Brain microvascular endothelial cell (primary cell): ENCODE measurements at regions not wholly inside any gene's neighbourhood (a gene's known extent, or its start where the extent isn't known, plus 50 kb on each side); places are given as distances from the start of the nearest gene placed in this dataset.

ENCODE experiments used
- DNase-seq: peaks from one replicate; pipeline ENCODE4 v3.0.0-alpha.2; 2020
- H3K27ac ChIP-seq: fragments of 250-450 bp; sonication (Bioruptor Pico); 2 replicates; pipeline ENCODE4 v1.5.1; 2020; ENCODE audit warnings: mild to moderate bottlenecking, moderate library complexity
- H3K27me3 ChIP-seq: fragments of 250-450 bp; sonication (Bioruptor Pico); replicated peaks from 2 replicates; pipeline ENCODE4 v1.5.1; 2020; ENCODE audit warnings: mild to moderate bottlenecking
- H3K36me3 ChIP-seq: fragments of 250-450 bp; sonication (Bioruptor Pico); replicated peaks from 2 replicates; pipeline ENCODE4 v1.5.1; 2020; ENCODE audit warnings: mild to moderate bottlenecking
- H3K4me3 ChIP-seq: 2 replicates; pipeline ENCODE4 v1.5.1; 2011; ENCODE audit warnings: low read depth, mild to moderate bottlenecking, control low read depth, low read length, moderate library complexity
- in situ Hi-C: cut with HindIII; loops from 2 replicates; pipeline ENCODE4 v1.10.0; 2017; ENCODE audit warnings: low sequenced_read_pairs, low pct_ligation_motif_present
- TF ChIP-seq, protein P1 (sequence below): IDR thresholded peaks from 2 replicates; pipeline ENCODE4 v1.5.1; 2011; ENCODE audit warnings: low read depth, mild to moderate bottlenecking, moderate library complexity, low read length, control low read depth, inconsistent platforms; ENCODE audit errors: missing control alignments

DNA sequence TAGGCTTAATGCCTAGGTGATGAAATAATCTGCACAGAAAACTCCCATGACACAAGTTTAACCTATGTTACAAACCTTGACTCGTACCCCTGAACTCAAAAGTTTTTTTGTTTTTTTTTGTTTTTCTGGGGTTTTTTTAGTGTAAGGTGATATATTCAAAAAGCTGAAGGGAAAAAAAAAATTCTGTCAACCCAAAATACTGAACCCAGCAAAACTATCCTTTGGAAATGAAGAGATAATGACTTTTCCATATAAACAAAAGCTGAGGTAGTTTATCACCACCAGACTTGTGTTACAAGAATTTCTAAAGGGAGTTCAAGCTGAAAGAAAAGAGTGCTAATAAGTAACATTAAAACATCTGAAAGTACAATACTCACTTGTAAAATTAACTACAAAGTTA lies 448.1 kb downstream of the KCNH5 start:
- TF ChIP-seq, protein P1, sequence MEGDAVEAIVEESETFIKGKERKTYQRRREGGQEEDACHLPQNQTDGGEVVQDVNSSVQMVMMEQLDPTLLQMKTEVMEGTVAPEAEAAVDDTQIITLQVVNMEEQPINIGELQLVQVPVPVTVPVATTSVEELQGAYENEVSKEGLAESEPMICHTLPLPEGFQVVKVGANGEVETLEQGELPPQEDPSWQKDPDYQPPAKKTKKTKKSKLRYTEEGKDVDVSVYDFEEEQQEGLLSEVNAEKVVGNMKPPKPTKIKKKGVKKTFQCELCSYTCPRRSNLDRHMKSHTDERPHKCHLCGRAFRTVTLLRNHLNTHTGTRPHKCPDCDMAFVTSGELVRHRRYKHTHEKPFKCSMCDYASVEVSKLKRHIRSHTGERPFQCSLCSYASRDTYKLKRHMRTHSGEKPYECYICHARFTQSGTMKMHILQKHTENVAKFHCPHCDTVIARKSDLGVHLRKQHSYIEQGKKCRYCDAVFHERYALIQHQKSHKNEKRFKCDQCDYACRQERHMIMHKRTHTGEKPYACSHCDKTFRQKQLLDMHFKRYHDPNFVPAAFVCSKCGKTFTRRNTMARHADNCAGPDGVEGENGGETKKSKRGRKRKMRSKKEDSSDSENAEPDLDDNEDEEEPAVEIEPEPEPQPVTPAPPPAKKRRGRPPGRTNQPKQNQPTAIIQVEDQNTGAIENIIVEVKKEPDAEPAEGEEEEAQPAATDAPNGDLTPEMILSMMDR, result no peak
- DNase-seq, result no peak
- Histone ChIP-seq H3K27ac (no peak overlapping the region), H3K27me3 (no peaks in the 10 kb centered on the region), H3K4me3 (no peak overlapping the region), H3K36me3 (no peaks in the 10 kb centered on the region)
- in situ Hi-C loops, result no loop called here

DNA sequence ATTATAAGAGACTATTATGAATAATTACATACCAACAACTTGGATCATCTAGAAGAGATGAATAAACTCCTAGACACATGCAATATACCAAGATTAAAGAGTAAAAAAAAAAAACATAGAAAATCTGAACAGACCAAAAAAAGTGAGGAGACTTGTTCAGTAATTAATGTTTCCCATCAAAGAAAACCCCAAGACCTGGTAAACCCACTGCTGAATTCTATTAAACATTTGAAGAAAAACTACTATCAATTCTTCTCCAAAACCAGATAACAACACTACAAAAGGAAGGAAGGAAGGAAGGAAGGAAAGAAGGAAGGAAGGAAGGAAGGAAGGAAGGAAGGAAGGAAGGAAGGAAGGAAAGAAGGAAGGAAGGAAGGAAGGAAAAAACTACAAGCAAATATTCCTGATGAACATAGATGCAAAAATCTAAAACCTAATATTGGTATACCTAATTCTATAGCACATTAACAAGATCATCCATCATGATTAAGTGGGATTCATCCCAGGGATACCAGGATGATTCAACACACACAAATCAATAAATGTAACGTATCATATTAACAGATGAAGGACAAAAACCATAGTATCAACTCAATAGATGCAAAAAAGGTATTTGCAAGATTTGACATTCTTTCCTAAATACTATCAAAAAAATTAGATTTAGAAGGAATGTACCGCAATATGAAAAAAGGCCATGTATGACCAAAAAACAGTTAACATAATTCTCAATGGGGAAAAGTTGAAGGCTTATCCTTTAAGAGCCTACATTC lies 445.5 kb downstream of the KCNH5 start:
- H3K27ac ChIP-seq, result no peak overlapping the region
- H3K36me3 ChIP-seq, result no peaks in the 10 kb centered on the region
- TF ChIP-seq, protein P1, result no peak
- H3K4me3 ChIP-seq, result no peak overlapping the region
- H3K27me3 ChIP-seq, result no peaks in the 10 kb centered on the region
- no peak for DNase-seq
- in situ Hi-C loops, result no loop called here

DNA sequence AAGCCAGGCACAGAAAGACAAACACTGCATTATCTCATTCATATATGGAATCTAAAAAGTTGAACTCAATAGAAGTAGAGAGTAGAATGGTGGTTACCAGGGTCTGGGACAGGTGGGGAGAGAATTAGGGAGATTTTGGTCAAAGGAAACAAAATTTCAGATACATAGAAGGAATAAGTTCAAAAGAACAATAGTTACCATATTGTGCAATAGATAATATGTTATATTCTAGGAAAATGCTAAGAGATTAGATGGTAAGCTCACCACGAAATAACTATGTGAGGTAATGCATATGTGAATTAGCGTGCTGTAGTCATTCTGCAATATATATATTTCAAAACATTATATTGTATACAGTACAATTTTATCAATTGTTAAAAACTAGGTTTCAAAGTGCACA lies 442.5 kb downstream of the KCNH5 start:
- DNase-seq, result no peak
- H3K27me3 ChIP-seq, result no peaks in the 10 kb centered on the region
- in situ Hi-C loops, result no loop called here
- no peak overlapping the region for H3K4me3 ChIP-seq
- H3K27ac ChIP-seq, result no peak overlapping the region
- H3K36me3 ChIP-seq, result no peaks in the 10 kb centered on the region
- TF ChIP-seq, protein P1, result no peak

DNA sequence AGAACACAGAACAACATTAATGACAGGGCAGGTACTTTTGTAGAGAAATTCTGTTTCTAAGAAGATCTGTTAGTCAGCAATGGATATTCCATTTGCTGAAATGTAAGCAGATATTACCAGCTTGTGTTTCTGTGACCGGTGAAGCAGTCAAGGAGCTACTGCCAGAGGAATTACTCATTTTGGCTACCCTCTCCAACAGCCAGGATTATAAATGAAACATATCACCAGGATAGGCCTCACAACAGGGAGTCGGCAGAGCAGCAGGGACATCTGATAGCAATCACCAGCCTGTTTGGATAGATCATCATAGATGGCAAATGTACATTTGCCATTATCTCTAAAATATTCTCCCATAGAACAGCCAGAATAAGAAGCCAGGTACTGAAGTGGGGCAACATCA lies 440.7 kb downstream of the KCNH5 start:
- Histone ChIP-seq H3K27me3 (no peaks in the 10 kb centered on the region), H3K27ac (no peak overlapping the region), H3K36me3 (no peaks in the 10 kb centered on the region), H3K4me3 (no peak overlapping the region)
- TF ChIP-seq, protein P1, result no peak
- no peak for DNase-seq
- in situ Hi-C loops, result no loop called here

DNA sequence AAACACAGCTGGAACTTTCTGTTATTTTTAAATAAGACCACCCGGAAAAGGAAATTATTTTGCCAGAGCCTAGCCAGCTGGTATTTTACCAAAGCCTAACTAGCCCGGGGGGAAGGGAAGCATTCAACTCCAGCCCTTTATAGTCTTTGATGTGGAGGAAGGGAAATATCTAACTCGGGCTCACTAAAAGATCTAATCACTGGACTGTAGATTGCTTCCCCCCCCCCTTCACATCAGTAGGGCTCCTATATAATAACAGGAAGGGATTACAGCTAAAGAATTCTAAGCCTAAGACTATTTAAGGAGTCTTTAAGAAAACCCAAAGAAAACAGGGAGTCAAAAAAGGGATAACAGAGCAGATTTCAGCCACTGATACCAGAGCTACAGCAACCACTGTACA lies 431.1 kb downstream of the KCNH5 start:
- no peak overlapping the region for H3K4me3 ChIP-seq
- DNase-seq, result no peak
- TF ChIP-seq, protein P1, result no peak
- H3K36me3 ChIP-seq, result no peaks in the 10 kb centered on the region
- no peaks in the 10 kb centered on the region for H3K27me3 ChIP-seq
- no peak overlapping the region for H3K27ac ChIP-seq
- in situ Hi-C loops, result no loop called here

- no peak for DNase-seq
- H3K4me3 ChIP-seq, result no peak overlapping the region
- no peak overlapping the region for H3K27ac ChIP-seq
- in situ Hi-C loops, result no loop called here
- H3K36me3 ChIP-seq, result no peaks in the 10 kb centered on the region
- TF ChIP-seq, protein P1, result no peak
- no peaks in the 10 kb centered on the region for H3K27me3 ChIP-seq
Measured at GRCh38 chr14:62616668-62617067, 428.6 kb downstream of the KCNH5 start.
